Medulla oblongata (tissue), 1 donor: ENCODE measurements at regions not wholly inside any gene's neighbourhood (a gene's known extent, or its start where the extent isn't known, plus 50 kb on each side); places are given as distances from the start of the nearest gene placed in this dataset.
A peak's percentile ranks its signal among the peaks of the same experiment; 100 is the strongest.
"Not testable (repeated sequence)": the region's sequence is repeated elsewhere in the genome, so short reads cannot be mapped to it uniquely, and the experiment has no call there.

Experiments used
- DNase-seq: peaks from one replicate; pipeline ENCODE4 v3.0.0-alpha.2; 2015; ENCODE audit errors: extremely low spot score

DNA sequence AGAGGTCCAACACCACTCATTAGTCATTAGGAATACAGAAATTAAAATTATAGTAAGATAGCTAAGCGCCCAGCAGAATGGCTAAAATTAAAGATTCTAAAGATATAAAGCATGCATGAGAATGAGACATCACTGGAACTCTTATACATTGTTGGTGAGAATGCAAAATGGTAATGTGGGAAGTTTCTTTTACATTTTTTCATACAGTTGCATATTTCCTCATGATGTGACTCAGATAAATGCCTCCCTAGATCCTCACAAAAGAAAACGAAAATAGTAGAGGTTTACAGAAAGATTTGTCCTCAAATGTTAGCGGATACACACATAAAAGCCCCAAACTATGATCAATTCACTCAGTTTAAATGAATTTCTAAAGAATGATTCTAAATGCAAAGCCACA lies 633.7 kb upstream of the GJE1 start:
- no peak for DNase-seq

DNA sequence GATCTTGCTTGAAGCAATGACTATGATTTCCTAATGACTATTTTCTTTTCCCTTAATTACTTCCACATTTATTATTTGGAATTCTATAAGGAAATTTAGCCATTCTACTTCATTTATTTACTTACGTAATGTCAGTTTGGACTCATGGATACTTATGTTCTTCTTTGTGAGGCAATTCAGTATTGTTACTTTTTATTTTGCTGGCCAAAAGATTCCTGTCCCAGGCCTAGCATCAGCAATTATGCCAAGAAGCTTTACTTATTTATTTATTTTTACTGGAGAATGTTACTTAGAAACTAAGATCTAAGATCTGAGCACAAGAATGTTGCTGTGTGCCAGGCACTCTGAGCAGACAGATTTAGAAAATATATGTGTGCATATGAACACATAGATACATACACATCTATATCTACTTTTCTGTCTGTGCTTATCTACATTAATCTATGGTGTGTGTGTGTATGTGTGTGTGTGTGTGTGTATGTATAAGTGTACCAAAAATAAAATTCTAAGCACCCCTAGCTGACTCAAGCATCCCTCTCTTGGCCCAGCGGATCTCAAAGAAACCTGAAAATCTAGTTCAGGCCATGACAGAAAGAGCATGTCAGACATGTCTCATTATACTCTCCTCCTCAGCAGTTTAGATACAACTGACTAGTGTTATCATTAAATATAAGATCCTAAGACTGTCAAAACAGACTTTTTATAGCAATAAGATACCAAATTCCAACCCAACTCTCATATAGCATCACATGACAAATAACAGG lies 640.0 kb upstream of the GJE1 start:
- DNase-seq, result no peak

DNA sequence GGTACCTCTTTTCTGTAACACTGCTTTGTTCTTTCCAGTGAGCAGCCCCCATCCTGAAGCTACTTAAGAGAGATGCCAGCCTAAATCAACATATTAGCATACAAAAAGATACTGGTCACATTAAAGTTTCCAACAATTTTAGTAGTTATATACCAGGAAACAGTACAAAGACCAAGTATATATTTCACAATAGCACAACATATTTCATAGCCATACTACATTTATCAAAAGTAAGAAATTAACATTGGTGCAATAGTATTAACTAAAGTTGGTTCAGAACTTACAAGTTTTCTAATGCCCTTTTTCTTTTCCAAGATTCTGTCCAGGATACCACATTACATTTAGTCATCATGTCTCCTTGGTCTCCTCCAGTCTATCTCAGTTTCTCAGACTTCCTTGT lies 641.0 kb upstream of the GJE1 start:
- DNase-seq, result no peak

DNA sequence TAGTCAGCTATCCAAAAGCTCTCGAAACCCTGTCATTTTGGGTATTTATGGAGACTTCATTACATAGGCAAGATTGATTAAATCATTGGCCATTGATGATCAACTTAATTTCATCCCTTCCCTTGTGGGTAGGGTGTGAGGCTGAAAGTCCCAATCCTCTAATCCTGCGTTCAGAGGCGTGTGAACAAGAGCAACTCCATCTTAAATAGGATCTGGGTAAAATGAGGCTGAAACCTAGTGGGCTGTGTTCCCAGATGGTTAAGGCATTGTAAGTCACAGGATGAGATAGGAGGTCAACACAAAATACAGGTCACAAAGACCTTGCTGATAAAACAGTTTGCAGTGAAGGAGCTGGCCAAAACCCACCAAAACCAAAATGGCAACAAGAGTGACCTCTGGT lies 641.7 kb upstream of the GJE1 start:
- DNase-seq, result no peak

DNA sequence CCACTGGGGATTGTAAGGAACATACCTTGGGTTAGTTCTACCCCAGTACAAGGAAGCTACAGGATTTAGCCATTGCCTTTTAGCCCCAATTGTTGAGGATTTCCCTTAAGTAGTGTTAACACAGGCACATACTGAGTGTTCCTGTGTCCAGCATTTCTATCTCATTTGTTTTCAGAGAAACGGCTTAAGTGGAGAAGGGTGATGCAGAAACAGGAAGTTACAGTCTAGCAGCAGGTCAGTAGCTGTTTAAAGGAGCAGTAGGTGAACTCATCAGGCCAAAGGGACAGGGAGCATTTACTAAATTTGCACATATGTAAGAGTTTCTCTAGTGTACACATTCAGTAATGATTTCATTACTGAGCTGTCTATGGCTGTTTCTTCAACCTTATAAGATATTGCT lies 644.2 kb upstream of the GJE1 start:
- peak; percentile 27 for DNase-seq

DNA sequence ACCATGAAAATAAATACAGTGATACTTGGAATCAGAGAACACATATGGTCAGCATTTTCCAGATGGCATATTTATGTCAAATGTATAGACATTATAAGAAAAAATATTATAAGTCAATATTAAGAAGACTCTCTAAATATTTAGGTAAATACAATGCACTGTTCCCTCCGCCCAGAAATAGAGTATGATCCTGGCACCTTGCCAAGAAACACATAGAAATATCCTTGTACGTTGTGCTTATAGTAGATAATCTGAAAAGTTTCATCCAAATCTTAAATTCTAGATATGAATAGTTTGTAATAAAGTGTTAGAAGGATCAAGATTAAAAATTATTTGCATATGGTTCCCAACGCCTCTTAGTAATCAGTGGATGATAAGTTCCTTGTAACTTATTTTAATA lies 645.8 kb upstream of the GJE1 start:
- DNase-seq, result no peak

DNA sequence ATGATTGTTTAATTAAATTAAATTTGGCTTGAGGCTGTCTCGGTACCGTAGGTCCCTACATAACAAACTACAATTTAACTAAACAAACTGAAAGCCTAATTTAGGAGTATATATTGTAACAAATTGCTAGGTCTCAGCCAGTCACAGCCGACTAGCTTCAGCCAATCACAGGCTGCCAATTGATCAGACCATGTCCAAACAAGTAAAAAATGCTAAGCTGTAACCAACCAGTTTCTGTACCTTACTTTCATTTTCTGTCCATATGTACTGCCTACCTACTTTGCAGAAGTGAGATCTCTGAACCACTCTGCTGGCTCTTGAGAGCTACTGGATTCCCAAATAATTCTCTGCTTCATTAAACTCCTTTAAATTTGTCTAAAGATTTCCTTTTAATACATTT lies 648.0 kb upstream of the GJE1 start:
- peak; percentile 56 for DNase-seq

DNA sequence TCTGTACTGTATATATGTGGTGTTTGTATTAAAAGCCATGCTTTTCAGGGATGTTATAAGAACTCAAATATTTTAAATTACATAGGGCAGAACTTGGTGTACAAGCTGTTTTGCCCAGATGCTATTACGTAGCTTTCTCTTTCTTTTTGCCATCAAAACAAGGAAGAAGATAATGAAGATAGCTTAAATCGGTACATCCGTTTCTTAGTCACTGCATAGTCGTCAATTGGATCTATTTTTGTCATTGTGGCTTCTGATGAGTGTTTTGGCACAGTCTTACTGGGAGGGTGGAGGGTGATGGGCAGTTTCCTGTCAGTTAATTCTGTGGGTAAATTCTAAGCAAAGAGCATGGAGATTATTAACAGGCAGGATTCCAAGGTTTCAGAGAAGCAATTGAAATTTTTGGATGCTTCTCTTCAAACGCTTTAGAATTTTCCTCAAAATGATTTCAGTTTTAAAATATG lies 649.1 kb upstream of the GJE1 start:
- DNase-seq, result peak; percentile 60

DNA sequence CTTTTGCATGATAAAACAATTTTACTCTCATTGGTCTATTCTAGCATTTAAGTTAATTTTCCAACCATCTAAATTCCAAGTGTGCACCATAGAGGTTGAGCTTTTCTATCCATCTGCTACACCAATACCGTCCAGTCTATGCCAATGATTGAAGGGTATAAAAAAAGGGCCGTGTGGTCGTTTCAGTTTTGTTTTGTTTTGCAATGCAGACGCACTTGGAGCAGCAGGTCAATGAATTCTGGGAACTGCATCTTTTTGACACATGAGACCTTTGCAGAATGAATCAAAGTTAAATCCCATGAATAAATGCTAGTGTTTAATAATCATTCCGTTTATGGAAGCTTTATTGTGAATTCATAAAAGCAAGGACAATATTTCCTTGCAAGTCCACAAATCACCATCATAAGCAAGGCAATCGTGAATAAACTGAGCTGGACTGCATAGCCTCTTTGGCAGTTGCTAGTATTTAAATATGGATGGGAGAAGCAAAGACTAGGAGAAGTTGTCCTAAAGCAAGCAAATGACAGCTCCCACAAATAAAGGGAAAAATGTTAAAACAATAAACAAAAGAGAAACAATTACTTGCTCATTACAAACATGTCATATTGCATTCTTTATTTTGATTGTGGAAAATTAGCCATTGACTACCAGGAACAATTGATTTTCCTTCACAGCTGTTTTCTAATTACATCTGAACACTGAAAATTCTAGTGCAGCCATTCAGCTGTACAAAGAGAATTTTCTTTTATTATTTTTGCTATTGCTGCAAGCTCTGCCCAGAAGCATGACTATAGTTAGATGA lies 649.7 kb upstream of the GJE1 start:
- peak; percentile 33 for DNase-seq

DNA sequence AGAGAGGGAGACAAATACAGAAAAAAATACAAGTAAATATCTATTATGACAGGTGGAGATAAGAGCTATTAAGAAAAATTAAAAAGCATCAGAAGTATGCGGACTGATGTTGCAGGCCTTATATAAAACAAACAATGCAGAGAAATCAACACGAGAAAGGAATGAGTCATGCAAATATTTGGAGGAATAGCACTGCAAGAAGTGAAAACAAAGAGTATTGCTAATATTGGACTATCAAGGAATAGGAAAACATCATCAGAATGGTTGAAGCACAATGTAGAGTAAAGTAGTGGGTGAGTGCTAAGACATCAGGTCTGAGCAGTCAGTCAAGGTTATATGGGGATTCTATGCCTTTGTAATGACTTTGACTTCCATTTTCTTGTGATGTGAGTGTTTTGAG lies 657.5 kb upstream of the GJE1 start:
- no peak for DNase-seq

DNA sequence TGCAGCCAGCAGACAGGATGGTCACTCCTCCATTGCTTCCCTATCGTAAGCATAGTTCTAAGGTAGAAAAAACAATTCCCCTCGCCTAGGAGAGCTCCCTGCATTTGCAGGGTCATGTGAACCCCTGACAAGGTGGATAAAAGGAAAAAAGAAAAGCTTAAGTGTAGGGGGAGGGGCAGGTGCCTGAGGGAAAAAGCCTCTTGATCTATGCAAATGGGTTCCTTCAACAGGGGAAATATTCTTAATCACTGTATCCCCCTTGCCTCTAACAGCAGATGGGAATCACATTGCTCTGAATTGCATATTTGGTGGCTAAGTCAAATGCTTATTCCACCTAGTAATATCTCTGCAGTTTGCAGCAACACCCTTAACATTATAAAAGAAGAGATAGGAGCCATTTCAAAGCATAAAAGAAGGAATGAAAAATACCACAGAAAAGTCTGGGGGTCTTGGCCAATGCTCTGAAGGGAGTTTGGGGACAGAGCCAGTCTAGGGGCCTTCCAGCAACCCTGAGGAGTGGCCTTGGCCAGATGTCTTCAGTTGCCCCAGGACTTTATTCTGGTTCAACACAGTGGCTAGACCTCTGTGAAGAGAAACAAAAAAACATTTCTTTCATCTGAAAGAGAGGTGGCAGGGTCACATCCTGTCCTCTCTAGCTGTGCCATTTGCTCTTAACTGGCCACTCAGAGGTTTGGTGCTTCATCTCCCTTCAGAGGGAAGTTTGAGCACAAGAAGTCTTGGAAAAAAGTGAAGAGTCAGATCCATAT lies 660.4 kb upstream of the GJE1 start:
- no peak for DNase-seq

DNA sequence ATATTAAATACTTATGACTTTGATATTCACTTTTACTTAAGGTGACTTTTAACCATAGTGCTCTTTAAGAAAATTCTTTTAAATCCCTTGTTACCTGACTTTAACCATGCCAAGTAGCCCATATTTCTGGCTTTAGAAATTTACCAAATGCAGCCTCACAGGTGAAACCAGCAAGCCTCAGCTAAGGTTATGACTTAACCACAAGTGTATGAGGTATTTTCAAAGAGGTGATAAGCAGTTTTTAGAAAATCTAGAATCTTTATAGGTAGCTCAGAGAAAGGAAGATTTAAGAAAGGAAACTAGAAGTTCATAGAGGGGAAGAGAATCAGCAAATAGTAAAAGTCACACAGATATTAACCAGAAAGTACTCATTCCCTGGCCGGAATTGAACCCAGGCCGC lies 661.9 kb upstream of the GJE1 start:
- no peak for DNase-seq

DNA sequence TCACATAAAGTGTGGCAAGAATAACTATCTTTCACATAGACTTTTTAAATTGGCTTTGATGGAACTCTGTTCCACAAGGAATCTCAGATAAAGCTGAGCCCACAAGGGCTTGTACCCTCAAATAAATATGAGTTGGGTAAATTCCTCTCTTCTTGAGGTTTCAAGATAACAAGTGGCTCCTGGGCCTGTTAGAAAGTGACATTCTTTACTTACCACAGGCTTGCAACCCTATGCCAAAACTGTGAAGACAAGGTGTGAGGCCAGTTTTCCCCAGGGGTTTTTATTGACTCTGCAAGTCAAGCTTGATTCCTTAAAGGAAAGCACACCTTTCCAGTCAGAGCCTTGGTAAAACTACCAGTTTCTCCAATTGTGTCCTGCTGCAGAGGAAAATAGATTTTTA lies 664.8 kb upstream of the GJE1 start:
- no peak for DNase-seq

DNA sequence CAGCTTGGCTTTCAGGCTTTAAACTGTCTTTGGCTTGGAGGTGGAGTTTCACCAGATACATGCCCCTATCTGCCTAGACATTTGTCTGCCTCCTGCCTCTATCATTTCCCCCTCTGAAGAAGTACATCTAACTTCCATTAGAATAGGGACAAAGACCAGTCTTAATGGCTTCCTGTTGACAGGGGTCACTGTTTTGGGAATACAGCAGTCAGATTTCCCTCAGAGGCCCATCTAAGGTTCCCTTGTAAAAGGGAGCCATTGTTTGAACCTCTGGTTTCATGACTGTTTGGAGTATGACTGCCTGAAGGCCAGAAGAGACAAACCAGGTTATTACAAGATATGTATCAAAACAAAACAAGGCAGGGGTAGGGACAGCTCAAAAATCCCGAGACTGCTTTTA lies 665.7 kb upstream of the GJE1 start:
- DNase-seq, result no peak

DNA sequence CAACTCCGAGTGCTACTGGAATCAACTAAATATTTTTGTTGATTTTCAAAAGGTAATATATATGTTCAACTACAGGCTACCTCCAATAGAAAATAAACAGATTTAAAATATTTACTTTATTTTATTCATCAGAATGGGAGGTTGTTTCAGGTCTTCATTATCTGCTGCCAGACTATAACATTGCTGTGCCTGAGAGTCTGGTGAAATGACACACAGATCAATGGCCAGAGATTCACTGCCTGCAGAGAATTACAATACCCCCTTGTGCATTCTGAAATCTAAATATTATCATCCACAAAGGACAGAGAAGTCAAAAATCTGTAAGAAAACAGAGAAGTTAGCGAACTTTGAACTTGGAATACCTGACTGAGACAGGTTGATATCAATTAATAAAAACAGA lies 667.8 kb upstream of the GJE1 start:
- DNase-seq, result no peak

DNA sequence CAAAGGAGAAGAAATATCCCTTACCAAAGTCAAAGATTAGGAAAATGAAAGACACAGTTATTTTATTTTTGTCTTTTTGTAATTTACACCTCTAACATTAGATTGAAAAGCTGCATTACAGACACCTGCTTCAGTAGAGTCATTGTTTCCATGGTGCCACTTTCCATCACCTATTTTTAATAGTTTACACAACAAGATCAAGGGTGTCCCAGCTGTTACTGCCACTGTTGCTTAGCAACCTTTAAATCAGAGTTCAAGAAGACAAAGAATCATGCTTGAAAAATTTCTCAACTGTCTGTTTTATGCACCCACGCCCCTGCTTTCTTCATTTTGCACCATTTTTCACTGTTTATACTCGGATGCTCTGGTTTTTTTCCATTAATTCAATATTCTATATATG lies 668.2 kb upstream of the GJE1 start:
- DNase-seq, result no peak

DNA sequence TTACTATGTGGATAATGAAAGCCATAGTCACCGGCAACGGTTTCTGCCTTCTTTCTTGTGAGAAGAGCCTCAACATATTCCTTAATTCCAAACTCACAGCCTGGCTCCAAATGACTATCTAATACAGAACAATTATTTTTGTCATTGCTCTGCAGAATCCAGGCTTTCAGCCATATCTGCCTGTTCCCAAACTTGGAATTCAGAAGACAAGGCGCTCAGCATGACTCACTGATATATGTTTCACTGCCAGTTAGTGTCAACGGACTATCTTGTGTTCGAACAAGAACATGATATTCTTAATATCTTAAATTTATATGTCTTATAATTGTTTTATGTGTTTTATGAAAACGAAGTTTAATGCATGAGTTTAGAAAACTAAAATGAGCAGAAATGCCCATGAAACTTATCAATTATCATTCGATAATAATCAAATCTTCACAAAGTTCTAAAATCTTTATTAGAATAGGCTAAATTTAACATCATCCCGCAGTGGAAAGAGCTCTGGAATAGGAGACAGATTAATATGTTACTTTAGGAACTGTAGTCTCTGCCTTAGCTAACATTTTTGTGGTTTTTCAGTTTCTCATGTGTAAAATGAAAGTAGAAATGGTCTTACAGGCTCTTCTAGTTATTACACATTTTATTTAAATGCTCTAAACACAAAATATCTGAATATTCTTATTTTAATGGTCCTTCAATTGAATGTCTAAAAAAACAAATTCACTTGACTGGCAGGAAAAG lies 669.3 kb upstream of the GJE1 start:
- no peak for DNase-seq

DNA sequence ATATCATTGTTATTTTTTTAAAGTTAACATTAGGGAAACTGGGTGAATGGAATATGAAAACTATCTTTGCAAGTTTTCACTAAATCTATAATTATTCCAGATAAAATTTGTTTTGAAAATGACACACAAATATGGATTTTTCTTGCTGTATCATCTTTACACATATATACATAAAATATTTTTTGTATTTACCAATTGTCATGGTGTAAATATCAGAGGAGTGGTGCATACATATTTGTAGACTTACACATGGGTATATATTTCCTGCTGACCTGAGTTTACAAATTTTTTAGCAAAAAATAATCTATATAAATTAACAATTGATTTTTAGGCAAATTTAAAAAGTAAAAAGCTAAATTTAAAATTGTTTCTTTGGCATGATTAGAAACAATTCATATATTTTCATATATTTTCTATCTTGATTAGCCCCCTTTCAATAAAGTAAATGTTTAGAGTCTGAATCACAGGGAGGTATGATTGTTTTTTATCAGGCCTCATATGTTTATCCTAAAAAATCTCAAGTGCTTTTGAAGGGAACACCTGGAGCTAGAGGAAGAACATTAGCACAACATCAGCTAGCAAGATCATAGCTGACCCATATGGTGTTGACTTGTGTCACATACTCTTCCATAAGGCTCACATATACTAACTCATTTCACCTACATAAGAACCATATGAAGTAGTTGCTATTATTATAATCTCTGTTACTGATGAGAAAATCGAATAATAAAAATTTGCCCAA lies 671.8 kb upstream of the GJE1 start:
- no peak for DNase-seq

DNA sequence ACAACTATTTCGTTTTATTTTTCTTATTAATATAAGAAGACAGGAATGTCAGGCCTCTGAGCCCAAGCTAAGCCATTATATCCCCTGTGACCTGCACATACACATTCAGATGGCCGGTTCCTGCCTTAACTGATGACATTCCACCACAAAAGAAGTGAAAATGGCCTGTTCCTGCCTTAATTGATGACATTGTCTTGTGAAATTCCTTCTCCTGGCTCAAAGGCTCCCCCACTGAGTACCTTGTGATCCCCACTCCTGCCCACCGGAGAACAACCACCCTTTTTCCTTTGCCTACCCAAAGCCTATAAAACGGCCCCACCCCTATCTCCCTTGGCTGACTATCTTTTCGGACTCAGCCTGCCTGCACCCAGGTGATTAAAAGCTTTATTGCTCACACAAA lies 672.5 kb upstream of the GJE1 start:
- DNase-seq, result not testable (repeated sequence)

DNA sequence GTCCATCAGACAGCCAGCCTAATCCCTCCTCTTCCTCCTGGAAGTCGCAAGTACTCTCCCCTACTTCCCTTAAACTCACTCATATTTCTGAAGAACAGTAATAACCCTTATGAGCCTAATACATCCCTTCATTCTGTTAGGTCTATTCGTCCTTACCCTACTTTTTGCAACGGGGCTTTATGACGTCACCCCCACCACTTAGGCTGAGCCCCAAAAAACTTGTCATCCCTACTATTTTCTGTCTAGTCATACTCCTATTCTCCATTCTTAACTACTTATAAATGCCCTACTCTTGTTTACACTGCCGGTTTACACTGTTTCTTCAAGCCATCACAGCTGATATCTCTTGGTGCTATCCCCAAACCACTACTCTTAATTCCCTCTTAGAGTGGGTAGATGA lies 674.7 kb upstream of the GJE1 start:
- DNase-seq, result not testable (repeated sequence)

DNA sequence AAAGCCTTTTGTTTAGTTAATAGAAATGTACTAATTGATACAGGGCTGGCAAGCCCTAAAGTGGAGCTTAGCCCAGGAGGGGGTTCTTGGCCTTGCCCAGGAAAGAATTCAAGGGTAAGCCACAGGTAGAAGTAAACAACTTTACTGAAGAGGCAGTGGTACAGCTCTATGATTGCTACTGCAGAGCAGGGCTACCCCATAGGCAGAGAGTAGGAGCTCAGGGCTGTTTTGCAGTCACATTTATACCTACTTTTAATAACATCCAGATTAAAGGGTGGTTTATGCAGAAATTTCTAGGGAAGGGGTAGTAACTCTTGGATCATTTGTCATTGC lies 680.4 kb upstream of the GJE1 start:
- no peak for DNase-seq
